ENCODE measurements at regions not wholly inside any gene's neighbourhood (a gene's known extent, or its start where the extent isn't known, plus 50 kb on each side); places are given as distances from the start of the nearest gene placed in this dataset.

DNA sequence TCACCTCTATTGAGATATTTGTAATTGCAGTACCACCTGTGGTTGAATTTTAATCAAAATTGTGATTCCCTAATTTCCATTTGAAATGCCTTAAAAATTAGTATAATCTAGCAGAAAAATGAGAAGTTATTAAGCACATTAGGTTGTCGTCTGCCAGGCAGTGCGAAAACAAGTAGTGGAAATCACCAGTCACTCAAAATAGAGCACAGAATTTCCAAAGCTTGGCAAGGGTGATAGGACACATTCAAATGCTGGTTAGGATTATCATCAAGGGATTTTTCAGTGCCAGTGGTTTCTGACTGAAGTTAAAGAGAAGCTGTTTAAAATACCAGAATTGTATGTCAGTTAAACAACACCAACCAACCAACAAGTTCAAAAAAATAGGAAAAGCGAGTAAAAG is 97.8 kb downstream of the PLK2 start:
- no peak overlapping the region for H3K4me3 ChIP-seq
- H3K9me3 ChIP-seq = no peaks in the 10 kb centered on the region
- intact Hi-C loops (cut with DNase I; ENCODE audit: low total_unique reads) = no loop called here
- no peaks in the 10 kb centered on the region for H3K4me1 ChIP-seq
- H3K36me3 ChIP-seq = no peaks in the 10 kb centered on the region
- H3K27me3 ChIP-seq = no peaks in the 10 kb centered on the region
- no peak overlapping the region for H3K27ac ChIP-seq
- TF ChIP-seq, protein P1, sequence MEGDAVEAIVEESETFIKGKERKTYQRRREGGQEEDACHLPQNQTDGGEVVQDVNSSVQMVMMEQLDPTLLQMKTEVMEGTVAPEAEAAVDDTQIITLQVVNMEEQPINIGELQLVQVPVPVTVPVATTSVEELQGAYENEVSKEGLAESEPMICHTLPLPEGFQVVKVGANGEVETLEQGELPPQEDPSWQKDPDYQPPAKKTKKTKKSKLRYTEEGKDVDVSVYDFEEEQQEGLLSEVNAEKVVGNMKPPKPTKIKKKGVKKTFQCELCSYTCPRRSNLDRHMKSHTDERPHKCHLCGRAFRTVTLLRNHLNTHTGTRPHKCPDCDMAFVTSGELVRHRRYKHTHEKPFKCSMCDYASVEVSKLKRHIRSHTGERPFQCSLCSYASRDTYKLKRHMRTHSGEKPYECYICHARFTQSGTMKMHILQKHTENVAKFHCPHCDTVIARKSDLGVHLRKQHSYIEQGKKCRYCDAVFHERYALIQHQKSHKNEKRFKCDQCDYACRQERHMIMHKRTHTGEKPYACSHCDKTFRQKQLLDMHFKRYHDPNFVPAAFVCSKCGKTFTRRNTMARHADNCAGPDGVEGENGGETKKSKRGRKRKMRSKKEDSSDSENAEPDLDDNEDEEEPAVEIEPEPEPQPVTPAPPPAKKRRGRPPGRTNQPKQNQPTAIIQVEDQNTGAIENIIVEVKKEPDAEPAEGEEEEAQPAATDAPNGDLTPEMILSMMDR (IDR thresholded peaks at IDR 0.05) = no peak
- no peak for TF ChIP-seq EP300 (IDR thresholded peaks at IDR 0.05)
- 87 to 94% (median 92%) methylated on average over 3 of the region's 3 CpGs for WGBS, 5 donors
- no peak for DNase-seq

DNA sequence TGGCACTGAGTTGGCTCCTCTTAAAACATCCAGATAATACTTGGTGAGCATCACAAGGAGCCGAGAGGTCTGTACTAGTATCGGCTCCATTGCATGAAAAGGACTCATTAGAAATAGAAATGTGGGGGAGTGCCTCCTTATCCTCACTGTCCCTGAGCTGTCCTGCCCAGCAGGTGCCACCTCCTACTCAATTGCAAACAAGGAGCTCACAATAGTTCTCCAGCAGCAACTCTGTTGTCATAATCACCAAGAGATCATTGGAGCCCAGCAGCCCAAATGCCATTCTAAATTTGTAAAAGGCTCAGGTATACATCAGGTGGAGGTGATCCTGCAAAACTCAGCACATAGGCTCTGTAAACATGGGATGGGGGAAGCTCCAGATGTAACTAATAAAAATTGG is 99.1 kb downstream of the PLK2 start:
- no peak for DNase-seq
- WGBS, 5 donors = 87 to 98% (median 94%) methylated on average over 2 of the region's 2 CpGs
- H3K4me3 ChIP-seq = no peak overlapping the region
- H3K36me3 ChIP-seq = no peaks in the 10 kb centered on the region
- TF ChIP-seq POLR2A (IDR thresholded peaks at IDR 0.05) (no peak), POLR2AphosphoS5 (IDR thresholded peaks at IDR 0.05) (no peak), EP300 (IDR thresholded peaks at IDR 0.05) (no peak)
- TF ChIP-seq, protein P1 (IDR thresholded peaks at IDR 0.05) = no peak
- no peaks in the 10 kb centered on the region for H3K27me3 ChIP-seq
- intact Hi-C loops (cut with DNase I; ENCODE audit: low total_unique reads) = no loop called here
- H3K4me1 ChIP-seq = no peaks in the 10 kb centered on the region
- no peaks in the 10 kb centered on the region for H3K9me3 ChIP-seq
- H3K27ac ChIP-seq = no peak overlapping the region

DNA sequence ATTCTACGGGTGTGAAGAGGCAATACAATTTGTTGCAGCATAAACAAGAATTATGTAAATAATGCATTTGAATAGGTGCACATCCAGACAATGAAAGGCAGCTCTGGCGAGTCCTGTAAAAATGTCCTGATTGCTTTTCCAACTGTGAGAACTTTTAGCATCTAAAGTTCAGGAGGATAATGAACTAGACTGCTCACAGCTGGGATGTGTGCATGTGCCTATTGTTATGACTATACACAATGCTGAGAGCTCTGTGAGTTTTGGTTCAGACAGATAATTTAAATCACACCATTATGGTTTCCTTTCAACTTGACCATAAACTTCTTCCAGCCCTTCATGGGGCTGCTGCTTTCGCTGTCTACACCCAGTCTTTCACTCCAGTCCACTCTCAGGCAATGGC is 99.9 kb downstream of the PLK2 start:
- intact Hi-C loops (cut with DNase I; ENCODE audit: low total_unique reads) = no loop called here
- H3K4me3 ChIP-seq = no peak overlapping the region
- H3K4me1 ChIP-seq = no peaks in the 10 kb centered on the region
- no peak for TF ChIP-seq POLR2AphosphoS5 (IDR thresholded peaks at IDR 0.05)
- no peak for TF ChIP-seq POLR2A (IDR thresholded peaks at IDR 0.05)
- TF ChIP-seq EP300 (IDR thresholded peaks at IDR 0.05) = no peak
- TF ChIP-seq, protein P1 (IDR thresholded peaks at IDR 0.05) = no peak
- DNase-seq = no peak
- H3K9me3 ChIP-seq = no peaks in the 10 kb centered on the region
- no peaks in the 10 kb centered on the region for H3K36me3 ChIP-seq
- H3K27me3 ChIP-seq = no peaks in the 10 kb centered on the region
- 57 to 63% (median 62%) methylated on average over 3 of the region's 3 CpGs for WGBS, 5 donors
- no peak overlapping the region for H3K27ac ChIP-seq

DNA sequence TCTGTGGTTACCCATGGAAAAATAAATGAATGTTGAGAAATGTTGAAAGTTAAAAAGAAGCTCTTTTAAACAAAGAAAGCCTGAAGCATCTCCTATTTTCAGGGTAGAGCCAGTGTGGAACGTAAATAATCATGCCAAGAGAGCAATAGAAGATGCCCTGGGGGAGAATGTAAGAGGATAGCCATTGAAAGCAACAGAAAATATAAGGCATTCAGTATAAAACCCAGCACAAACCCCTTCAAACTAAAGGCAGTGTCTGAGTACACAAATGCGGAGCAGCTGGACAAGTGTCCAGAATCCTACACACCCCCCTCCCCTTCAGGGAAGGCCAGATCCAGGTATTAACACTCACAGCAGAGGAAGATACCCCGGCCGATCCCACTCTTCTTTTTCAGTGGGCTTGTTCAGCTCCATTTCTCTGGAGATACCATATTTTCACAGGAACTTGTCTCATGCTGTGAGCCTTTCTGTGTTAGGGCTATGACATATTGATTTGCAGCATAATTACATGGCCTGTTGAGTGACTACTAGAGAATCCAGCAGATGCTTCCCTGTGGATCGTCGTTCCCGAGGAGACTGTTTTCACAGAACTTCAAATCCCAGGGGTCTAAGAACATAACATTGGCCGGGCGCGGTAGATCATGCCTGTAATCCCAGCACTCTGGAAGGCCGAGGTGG is 101.2 kb downstream of the PLK2 start:
- Histone ChIP-seq H3K9me3 (no peaks in the 10 kb centered on the region), H3K4me3 (no peak overlapping the region), H3K27me3 (no peaks in the 10 kb centered on the region), H3K36me3 (no peaks in the 10 kb centered on the region), H3K4me1 (no peaks in the 10 kb centered on the region), H3K27ac (no peak overlapping the region)
- 75 to 84% (median 81%) methylated on average over 11 of the region's 11 CpGs for WGBS, 5 donors
- DNase-seq = no peak
- intact Hi-C loops (cut with DNase I; ENCODE audit: low total_unique reads) = no loop called here
- TF ChIP-seq EP300 (IDR thresholded peaks at IDR 0.05) (no peak), POLR2AphosphoS5 (IDR thresholded peaks at IDR 0.05) (no peak), POLR2A (IDR thresholded peaks at IDR 0.05) (no peak)
- TF ChIP-seq, protein P1 (IDR thresholded peaks at IDR 0.05) = no peak

Data from stomach (tissue), 8 donors.